ENCODE measurements at regions not wholly inside any gene's neighbourhood (a gene's known extent, or its start where the extent isn't known, plus 50 kb on each side); places are given as distances from the start of the nearest gene placed in this dataset.

DNA sequence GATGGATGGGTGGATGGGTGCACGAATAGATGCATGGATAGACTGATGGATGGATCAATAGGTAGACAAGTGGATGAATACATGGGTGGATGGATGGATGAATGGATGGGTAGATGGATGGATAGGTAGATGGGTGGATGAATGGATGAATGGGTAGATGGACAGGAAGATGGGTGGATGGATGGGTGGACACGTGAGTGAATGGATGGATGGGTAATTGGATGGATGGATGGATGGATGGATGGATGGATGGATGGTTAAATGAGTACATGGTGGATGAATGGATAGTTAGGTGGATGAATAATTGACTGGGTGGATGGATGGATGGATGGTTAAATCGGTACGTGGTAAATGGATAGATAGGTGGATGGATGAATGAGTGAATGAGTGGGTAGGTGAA is 89.7 kb upstream of the ZNF469 start:
- WGBS (ENCODE audit: missing lambda C conversion rate), result 79% methylated on average over 4 of the region's 4 CpGs
- no peak for DNase-seq (ENCODE audit: low read depth in 1 of 2, low spot score in 1 of 2)

DNA sequence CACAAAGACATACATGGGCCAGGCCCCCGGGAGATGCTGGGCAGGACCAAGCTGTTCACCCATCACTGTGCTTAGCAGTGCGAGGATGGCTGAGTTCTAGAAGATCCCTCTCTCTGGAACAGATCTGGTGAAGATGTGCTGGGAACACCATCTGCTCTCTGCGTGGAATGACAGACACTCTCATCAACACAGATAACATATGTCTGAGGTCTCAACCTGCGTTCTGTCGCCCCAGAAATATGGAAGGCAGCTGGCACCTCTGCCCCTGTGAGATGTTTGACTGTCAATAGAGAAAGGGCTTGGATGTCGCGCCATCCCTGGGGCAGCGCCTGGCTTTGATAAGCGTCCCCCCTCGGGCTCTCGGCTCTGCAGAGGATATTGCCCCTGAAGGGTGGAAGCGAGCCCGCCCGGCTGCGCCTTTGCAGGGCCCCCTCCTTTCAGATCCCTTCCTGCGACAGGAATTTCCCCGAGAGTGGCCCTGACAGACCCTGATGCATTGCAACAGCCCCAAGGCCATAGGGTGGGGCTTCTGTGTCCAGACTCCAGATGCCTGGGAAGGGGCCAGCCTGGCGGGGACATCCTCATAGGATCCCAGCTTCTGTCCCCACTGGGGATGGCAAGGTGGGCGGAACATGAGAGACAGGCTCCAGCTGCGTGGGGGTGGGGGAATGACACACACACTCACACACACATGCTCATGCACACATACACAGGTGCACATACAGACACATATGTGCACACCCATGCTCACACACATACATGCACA is 86.9 kb upstream of the ZNF469 start:
- no peak overlapping the region for H3K4me2 ChIP-seq
- DNase-seq (ENCODE audit: low read depth in 1 of 2, low spot score in 1 of 2) (no peak), FAIRE-seq (no peak), ATAC-seq (peak in 1 of 2 experiments; percentile 31; a peak in 2 of 6 replicates)
- 87% methylated on average over 20 of the region's 20 CpGs for WGBS (ENCODE audit: missing lambda C conversion rate)
- TF ChIP-seq MAZ (IDR thresholded peaks at IDR 0.05; ENCODE audit: borderline replicate concordance, low read depth, low read length) (no peak), CEBPB (IDR thresholded peaks at IDR 0.05) (no peak), EP300 (IDR thresholded peaks at IDR 0.05) (no peak), RARB (CRISPR knock-in tag; IDR thresholded peaks at IDR 0.05) (no peak), NPAS2 (CRISPR knock-in tag; IDR thresholded peaks at IDR 0.05; ENCODE audit: borderline replicate concordance) (no peak), FOSL2 (IDR thresholded peaks at IDR 0.05) (no peak), FOSL2 (CRISPR knock-in tag; IDR thresholded peaks at IDR 0.05) (no peak), FOSB (CRISPR knock-in tag; IDR thresholded peaks at IDR 0.05) (no peak), JUNB (IDR thresholded peaks at IDR 0.05) (no peak), ZSCAN20 (CRISPR knock-in tag; IDR thresholded peaks at IDR 0.05) (no peak), TFCP2L1 (CRISPR knock-in tag; IDR thresholded peaks at IDR 0.05) (no peak), POLR2AphosphoS2 (conservative IDR thresholded peaks at IDR 0.05; ENCODE audit: low read length) (no peak), EHMT2 (IDR thresholded peaks at IDR 0.05; ENCODE audit: low read depth) (no peak), BHLHE40 (IDR thresholded peaks at IDR 0.05; ENCODE audit: low read depth, low read length) (no peak), SMC3 (IDR thresholded peaks at IDR 0.05) (no peak), GATA3 (IDR thresholded peaks at IDR 0.05; ENCODE audit: borderline replicate concordance) (no peak)
- TF ChIP-seq, protein P1, sequence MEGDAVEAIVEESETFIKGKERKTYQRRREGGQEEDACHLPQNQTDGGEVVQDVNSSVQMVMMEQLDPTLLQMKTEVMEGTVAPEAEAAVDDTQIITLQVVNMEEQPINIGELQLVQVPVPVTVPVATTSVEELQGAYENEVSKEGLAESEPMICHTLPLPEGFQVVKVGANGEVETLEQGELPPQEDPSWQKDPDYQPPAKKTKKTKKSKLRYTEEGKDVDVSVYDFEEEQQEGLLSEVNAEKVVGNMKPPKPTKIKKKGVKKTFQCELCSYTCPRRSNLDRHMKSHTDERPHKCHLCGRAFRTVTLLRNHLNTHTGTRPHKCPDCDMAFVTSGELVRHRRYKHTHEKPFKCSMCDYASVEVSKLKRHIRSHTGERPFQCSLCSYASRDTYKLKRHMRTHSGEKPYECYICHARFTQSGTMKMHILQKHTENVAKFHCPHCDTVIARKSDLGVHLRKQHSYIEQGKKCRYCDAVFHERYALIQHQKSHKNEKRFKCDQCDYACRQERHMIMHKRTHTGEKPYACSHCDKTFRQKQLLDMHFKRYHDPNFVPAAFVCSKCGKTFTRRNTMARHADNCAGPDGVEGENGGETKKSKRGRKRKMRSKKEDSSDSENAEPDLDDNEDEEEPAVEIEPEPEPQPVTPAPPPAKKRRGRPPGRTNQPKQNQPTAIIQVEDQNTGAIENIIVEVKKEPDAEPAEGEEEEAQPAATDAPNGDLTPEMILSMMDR (IDR thresholded peaks at IDR 0.05), result no peak
- TF ChIP-seq, protein P2, sequence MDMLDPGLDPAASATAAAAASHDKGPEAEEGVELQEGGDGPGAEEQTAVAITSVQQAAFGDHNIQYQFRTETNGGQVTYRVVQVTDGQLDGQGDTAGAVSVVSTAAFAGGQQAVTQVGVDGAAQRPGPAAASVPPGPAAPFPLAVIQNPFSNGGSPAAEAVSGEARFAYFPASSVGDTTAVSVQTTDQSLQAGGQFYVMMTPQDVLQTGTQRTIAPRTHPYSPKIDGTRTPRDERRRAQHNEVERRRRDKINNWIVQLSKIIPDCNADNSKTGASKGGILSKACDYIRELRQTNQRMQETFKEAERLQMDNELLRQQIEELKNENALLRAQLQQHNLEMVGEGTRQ (IDR thresholded peaks at IDR 0.05), result no peak
- TF ChIP-seq, protein P3, sequence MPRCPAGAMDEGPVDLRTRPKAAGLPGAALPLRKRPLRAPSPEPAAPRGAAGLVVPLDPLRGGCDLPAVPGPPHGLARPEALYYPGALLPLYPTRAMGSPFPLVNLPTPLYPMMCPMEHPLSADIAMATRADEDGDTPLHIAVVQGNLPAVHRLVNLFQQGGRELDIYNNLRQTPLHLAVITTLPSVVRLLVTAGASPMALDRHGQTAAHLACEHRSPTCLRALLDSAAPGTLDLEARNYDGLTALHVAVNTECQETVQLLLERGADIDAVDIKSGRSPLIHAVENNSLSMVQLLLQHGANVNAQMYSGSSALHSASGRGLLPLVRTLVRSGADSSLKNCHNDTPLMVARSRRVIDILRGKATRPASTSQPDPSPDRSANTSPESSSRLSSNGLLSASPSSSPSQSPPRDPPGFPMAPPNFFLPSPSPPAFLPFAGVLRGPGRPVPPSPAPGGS (IDR thresholded peaks at IDR 0.05), result no peak
- TF ChIP-seq, protein P4, sequence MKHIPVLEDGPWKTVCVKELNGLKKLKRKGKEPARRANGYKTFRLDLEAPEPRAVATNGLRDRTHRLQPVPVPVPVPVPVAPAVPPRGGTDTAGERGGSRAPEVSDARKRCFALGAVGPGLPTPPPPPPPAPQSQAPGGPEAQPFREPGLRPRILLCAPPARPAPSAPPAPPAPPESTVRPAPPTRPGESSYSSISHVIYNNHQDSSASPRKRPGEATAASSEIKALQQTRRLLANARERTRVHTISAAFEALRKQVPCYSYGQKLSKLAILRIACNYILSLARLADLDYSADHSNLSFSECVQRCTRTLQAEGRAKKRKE (CRISPR knock-in tag; IDR thresholded peaks at IDR 0.05; ENCODE audit: low read depth), result no peak
- CTCF ChIA-PET, result interaction anchor here (0.6 kb wide), 1 partner anchor 8 kb away, joined by 3 read pairs; no protein-coding TSS in a partner anchor
- H3K4me3 ChIP-seq, result no peak overlapping the region
- peak overlapping the region in 1 of 2 experiments; percentile 27; a peak in 2 of 6 replicates for H3K27ac ChIP-seq
- H3K9me3 ChIP-seq, result peaks cover 7% of the 10 kb centered on the region; the same call in 2 of the 3 replicates
- POLR2A ChIA-PET, result no interaction called here
- no peaks in the 10 kb centered on the region for H3K4me1 ChIP-seq

More for the DNA sequence above, 89.7 kb upstream of the ZNF469 start:
- ChIA-PET POLR2A (no interaction called here), CTCF (no interaction called here)
- no peak for ATAC-seq
- Histone ChIP-seq H3K4me2 (no peak overlapping the region), H3K9me3 (peaks cover 33% of the 10 kb centered on the region), H3K4me1 (no peaks in the 10 kb centered on the region), H3K4me3 (no peak overlapping the region), H3K27ac (no peak overlapping the region)
- no peak for FAIRE-seq
- TF ChIP-seq, protein P4 (CRISPR knock-in tag; IDR thresholded peaks at IDR 0.05; ENCODE audit: low read depth), result no peak
- no peak for TF ChIP-seq MYC (IDR thresholded peaks at IDR 0.05; ENCODE audit: borderline replicate concordance, low read length)
- no peak for TF ChIP-seq RNF2 (IDR thresholded peaks at IDR 0.05; ENCODE audit: borderline replicate concordance, low read depth)
